CD8-positive, alpha-beta memory T cell (primary cell): ENCODE measurements at regions not wholly inside any gene's neighbourhood (a gene's known extent, or its start where the extent isn't known, plus 50 kb on each side); places are given as distances from the start of the nearest gene placed in this dataset.

ENCODE experiments used
- CTCF ChIA-PET: fragments of 350-600 bp; sonication (Branson Sonifier 250); formaldehyde crosslinking; loops from one replicate; lab custom pipeline; 2021; ENCODE audit warnings: antibody characterized with exemption; lab: Charles Lee
- POLR2A ChIA-PET: fragments of 350-600 bp; sonication (Branson Sonifier 250); formaldehyde crosslinking; loops from one replicate; lab custom pipeline; 2021; ENCODE audit warnings: antibody characterized with exemption; lab: Charles Lee
- DNase-seq, 5 donors: peaks; one replicate each; pipeline versions ENCODE4 v3.0.0 to v3.0.0-alpha.2; 2020 to 2022; ENCODE audit warnings: mixed read lengths in 1 of 5
- H3K27ac ChIP-seq: one replicate; pipeline ENCODE4 v1.7.0; 2013; ENCODE audit warnings: low read depth, mild to moderate bottlenecking, low read length, moderate library complexity
- H3K27me3 ChIP-seq: 2 replicates; pipeline ENCODE4 v1.7.0; 2013; ENCODE audit warnings: low read length, mild to moderate bottlenecking; ENCODE audit not compliant: insufficient read depth, poor library complexity, severe bottlenecking
- H3K36me3 ChIP-seq: 2 replicates; pipeline ENCODE4 v1.7.0; 2013; ENCODE audit warnings: mild to moderate bottlenecking, low read length, moderate library complexity; ENCODE audit not compliant: insufficient read depth
- H3K4me1 ChIP-seq: 2 replicates; pipeline ENCODE4 v1.7.0; 2013; ENCODE audit warnings: mild to moderate bottlenecking, low read length, moderate library complexity; ENCODE audit not compliant: insufficient read depth
- H3K4me3 ChIP-seq: 2 replicates; pipeline ENCODE4 v1.7.0; 2013; ENCODE audit warnings: mild to moderate bottlenecking, low read length
- H3K9me3 ChIP-seq: 2 replicates; pipeline ENCODE4 v1.7.0; 2013; ENCODE audit warnings: mild to moderate bottlenecking, low read length
- H3K27ac Mint-ChIP-seq, 8 donors: one replicate each; pipeline ENCODE4 v1.8.0; 2020 to 2021; ENCODE audit warnings: mixed read lengths in 8 of 8, mild to moderate bottlenecking in 6 of 8, inconsistent platforms in 3 of 8, moderate library complexity in 3 of 8
- H3K27me3 Mint-ChIP-seq, 2 donors: one replicate each; pipeline ENCODE4 v1.8.0; 2020 to 2021; ENCODE audit warnings: mixed read lengths in 2 of 2, mild to moderate bottlenecking in 1 of 2, moderate library complexity in 1 of 2
- H3K36me3 Mint-ChIP-seq, 3 donors: one replicate each; pipeline ENCODE4 v1.8.0; 2020 to 2021; ENCODE audit warnings: mixed read lengths in 3 of 3, inconsistent platforms in 1 of 3, mild to moderate bottlenecking in 1 of 3
- H3K4me1 Mint-ChIP-seq, 3 donors: one replicate each; pipeline ENCODE4 v1.8.0; 2020 to 2021; ENCODE audit warnings: mixed read lengths in 3 of 3, inconsistent platforms in 1 of 3, mild to moderate bottlenecking in 1 of 3
- H3K4me3 Mint-ChIP-seq, 7 donors: one replicate each; pipeline ENCODE4 v1.8.0; 2020 to 2021; ENCODE audit warnings: mixed read lengths in 7 of 7, mild to moderate bottlenecking in 6 of 7, moderate library complexity in 4 of 7, inconsistent platforms in 2 of 7
- H3K9me3 Mint-ChIP-seq, 5 donors: one replicate each; pipeline ENCODE4 v1.8.0; 2020 to 2022; ENCODE audit warnings: mixed read lengths in 5 of 5, mild to moderate bottlenecking in 3 of 5, moderate library complexity in 2 of 5, inconsistent platforms in 1 of 5

DNA sequence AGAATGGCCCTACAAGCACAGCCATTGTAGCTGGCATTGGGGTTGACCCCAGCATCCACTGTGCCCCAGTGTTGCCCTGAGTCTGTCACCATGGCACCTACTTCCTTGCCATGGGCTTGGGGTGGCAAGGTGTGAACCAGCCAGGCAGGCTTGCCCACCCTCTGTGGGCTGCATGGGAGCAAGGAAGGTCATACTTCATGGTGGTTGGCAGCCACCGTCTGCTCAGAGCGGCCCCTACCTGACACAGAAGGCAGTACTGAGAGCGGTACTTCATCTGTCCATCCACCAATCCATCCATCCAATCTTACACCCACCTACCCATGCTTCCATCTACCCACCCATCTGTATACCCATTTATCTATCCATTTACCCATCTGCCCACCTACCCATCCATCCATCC lies 160.1 kb downstream of the KIF26A start:
- peaks cover 0 to 2% (median 0%) of the 10 kb centered on the region in 3 donors for H3K36me3 Mint-ChIP-seq
- peak in 1 of 5 donors; percentile 7 for DNase-seq
- no peak overlapping the region for H3K4me3 ChIP-seq
- peaks cover 0 to 10% of the 10 kb centered on the region in 2 donors for H3K27me3 Mint-ChIP-seq
- H3K27ac ChIP-seq = no peak overlapping the region
- H3K27ac Mint-ChIP-seq = no peak overlapping the region
- H3K27me3 ChIP-seq = no peaks in the 10 kb centered on the region
- ChIA-PET CTCF (no interaction called here), POLR2A (no interaction called here)
- H3K9me3 Mint-ChIP-seq = peaks cover 0 to 7% (median 0%) of the 10 kb centered on the region in 5 donors
- H3K4me1 ChIP-seq = no peaks in the 10 kb centered on the region
- no peaks in the 10 kb centered on the region for H3K4me1 Mint-ChIP-seq
- no peaks in the 10 kb centered on the region for H3K9me3 ChIP-seq
- no peak overlapping the region for H3K4me3 Mint-ChIP-seq
- H3K36me3 ChIP-seq = no peaks in the 10 kb centered on the region

DNA sequence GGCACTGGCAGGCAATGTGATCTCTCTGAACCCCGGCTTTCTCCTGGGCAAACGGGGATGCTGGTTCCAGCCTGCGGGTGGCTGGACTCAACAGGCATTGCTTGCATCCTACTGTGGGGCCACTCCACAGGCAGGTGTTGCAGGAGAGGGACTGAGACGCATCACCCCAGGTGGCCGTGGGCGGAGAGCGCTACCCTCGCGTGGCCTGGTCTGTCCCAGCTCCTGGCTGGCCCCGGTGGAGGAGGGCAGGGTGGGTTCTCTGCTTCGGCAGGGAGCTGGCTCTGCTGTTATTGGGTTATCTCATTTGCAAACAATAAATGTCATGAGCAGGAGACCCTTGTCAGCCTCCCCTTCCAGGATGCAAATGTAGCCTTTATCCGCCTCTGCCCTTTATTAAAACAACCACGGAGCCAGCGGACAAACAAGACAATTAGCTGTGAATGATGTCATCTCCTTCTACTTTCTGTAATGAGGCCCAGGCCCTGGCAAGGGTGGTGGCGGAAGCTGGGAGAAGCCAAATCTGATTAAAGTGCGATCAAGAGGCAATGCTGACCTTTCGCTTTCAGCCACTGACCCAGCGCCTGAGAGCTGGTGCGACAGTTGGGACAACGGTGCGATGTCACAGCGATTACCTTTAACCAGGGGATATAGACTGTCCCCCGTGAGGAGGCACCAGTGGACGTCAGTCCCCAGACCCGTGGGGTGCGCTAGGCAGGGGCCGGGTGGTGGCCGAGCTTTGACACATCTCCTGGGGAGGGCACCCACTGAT lies 161.8 kb downstream of the KIF26A start:
- POLR2A ChIA-PET = no interaction called here
- H3K27ac Mint-ChIP-seq = no peak overlapping the region
- peaks cover 0 to 2% (median 0%) of the 10 kb centered on the region in 3 donors for H3K36me3 Mint-ChIP-seq
- CTCF ChIA-PET = no interaction called here
- Histone ChIP-seq H3K27me3 (no peaks in the 10 kb centered on the region), H3K9me3 (no peaks in the 10 kb centered on the region), H3K4me1 (no peaks in the 10 kb centered on the region), H3K4me3 (no peak overlapping the region), H3K27ac (no peak overlapping the region), H3K36me3 (no peaks in the 10 kb centered on the region)
- peaks cover 0 to 7% (median 0%) of the 10 kb centered on the region in 5 donors for H3K9me3 Mint-ChIP-seq
- H3K4me3 Mint-ChIP-seq = peak overlapping the region in 1 of 7 donors; percentile 48
- H3K27me3 Mint-ChIP-seq = peaks cover 0 to 3% of the 10 kb centered on the region in 2 donors
- H3K4me1 Mint-ChIP-seq = no peaks in the 10 kb centered on the region
- peak in 1 of 5 donors; percentile 38 for DNase-seq

GRCh38 chr14:104301731-104302460 lies 163.5 kb downstream of the KIF26A start:
- Mint-ChIP-seq H3K4me3 (peak overlapping the region in 1 of 7 donors; percentile 24), H3K27me3 (peaks cover 0 to 3% of the 10 kb centered on the region in 2 donors), H3K4me1 (no peaks in the 10 kb centered on the region), H3K27ac (no peak overlapping the region), H3K36me3 (peaks cover 0 to 2% (median 0%) of the 10 kb centered on the region in 3 donors), H3K9me3 (peaks cover 0 to 7% (median 0%) of the 10 kb centered on the region in 5 donors)
- ChIA-PET CTCF (no interaction called here), POLR2A (no interaction called here)
- Histone ChIP-seq H3K9me3 (no peaks in the 10 kb centered on the region), H3K27ac (no peak overlapping the region), H3K27me3 (no peaks in the 10 kb centered on the region), H3K4me1 (no peaks in the 10 kb centered on the region), H3K36me3 (no peaks in the 10 kb centered on the region), H3K4me3 (no peak overlapping the region)
- DNase-seq = peak in 1 of 5 donors; percentile 42

DNA sequence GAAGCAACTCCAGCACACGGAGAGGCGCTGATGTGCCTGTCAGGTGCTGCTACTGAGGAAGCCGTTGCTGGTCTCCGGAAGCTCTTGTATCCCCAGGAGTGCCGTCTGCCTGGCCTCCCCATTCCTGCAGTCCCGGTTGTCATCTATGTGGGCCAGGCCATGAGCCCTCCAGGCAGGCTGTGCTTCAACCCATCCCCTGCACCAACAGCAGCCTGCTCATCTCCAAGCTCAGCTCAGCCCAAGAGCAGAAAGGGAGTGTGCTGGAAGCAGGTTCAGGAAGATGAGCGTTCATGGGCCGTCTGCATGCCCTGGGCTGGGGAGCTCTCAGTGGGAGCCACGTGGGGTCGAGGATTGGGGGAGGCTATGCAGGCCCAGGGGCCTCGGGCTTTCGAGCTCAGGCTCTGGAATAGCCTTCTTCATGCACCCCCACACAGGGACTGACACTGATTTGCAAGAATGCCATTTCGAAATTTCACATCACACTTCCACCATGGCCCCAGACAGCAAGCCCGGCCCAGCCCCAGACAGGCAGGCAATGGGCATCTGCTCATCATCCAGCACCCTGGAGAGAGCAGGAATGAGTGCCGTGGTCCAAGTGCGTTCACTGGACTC lies 164.5 kb downstream of the KIF26A start:
- CTCF ChIA-PET = no interaction called here
- POLR2A ChIA-PET = no interaction called here
- H3K27ac Mint-ChIP-seq = no peak overlapping the region

GRCh38 chr14:104303705-104304425 lies 165.5 kb downstream of the KIF26A start:
- Mint-ChIP-seq H3K4me1 (no peaks in the 10 kb centered on the region), H3K4me3 (no peak overlapping the region), H3K27ac (no peak overlapping the region), H3K9me3 (peaks cover 0 to 7% (median 0%) of the 10 kb centered on the region in 5 donors), H3K27me3 (peaks cover 0 to 3% of the 10 kb centered on the region in 2 donors), H3K36me3 (peaks cover 0 to 2% (median 0%) of the 10 kb centered on the region in 3 donors)
- no peaks in the 10 kb centered on the region for H3K9me3 ChIP-seq
- H3K4me3 ChIP-seq = no peak overlapping the region
- peak in 1 of 5 donors; percentile 40 for DNase-seq
- POLR2A ChIA-PET = no interaction called here
- CTCF ChIA-PET = no interaction called here
- no peak overlapping the region for H3K27ac ChIP-seq
- no peaks in the 10 kb centered on the region for H3K27me3 ChIP-seq
- H3K36me3 ChIP-seq = no peaks in the 10 kb centered on the region
- H3K4me1 ChIP-seq = no peaks in the 10 kb centered on the region

More for the DNA sequence above, 164.5 kb downstream of the KIF26A start:
- Mint-ChIP-seq H3K4me3 (peak overlapping the region in 1 of 7 donors; percentile 23), H3K27me3 (peaks cover 0 to 3% of the 10 kb centered on the region in 2 donors), H3K36me3 (peaks cover 0 to 2% (median 0%) of the 10 kb centered on the region in 3 donors), H3K4me1 (no peaks in the 10 kb centered on the region), H3K9me3 (peaks cover 0 to 7% (median 0%) of the 10 kb centered on the region in 5 donors)
- H3K4me1 ChIP-seq = no peaks in the 10 kb centered on the region
- DNase-seq = peak in 1 of 5 donors; percentile 38
- no peaks in the 10 kb centered on the region for H3K36me3 ChIP-seq
- no peak overlapping the region for H3K27ac ChIP-seq
- no peaks in the 10 kb centered on the region for H3K27me3 ChIP-seq
- no peak overlapping the region for H3K4me3 ChIP-seq
- H3K9me3 ChIP-seq = no peaks in the 10 kb centered on the region

DNA sequence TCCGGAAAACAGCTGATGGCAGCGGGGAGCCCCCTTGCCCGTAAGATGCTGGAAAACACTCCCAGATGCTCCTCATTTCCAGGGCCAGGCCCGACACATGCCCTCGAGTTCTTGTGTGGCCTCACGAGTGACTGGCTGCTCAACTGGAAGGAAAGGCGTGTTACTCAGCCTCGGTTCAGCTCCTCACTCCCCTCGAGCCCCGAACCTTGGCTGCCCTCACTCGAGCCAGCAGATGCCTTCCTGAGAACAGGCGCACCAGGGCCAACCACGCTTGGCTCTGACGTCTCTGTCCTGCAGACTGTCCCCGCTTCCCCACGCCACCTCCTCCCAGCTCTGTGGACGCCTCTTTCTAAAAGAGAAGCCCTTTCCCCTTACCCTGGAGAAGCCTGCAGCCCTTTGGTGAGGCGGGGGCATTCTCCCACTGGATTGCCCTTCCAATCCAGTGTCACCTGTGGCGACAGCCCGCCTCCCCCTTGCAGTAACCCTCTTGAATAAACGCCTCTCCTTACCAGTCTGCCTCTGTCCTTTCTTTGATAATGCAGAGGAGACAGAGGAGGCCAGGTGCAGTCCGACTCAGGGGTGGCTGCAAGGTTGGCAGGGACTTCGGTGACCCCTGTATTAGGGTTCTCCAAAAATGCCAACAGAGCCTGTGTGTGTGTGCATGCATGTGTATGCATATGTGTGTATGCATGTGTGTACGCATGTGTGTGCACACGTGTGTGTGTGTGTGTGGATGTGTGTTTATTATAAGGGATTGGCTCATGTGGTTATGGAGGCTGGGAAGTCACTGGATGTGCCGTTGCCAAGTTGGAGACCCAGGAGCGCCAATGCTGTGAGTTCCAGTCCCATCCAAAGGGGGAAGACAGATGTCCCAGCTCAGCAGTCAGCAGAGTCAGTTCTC lies 166.3 kb downstream of the KIF26A start:
- Mint-ChIP-seq H3K4me3 (no peak overlapping the region), H3K27ac (peak overlapping the region in 1 of 8 donors; percentile 61)

More for the DNA sequence above, 166.3 kb downstream of the KIF26A start:
- POLR2A ChIA-PET = no interaction called here
- peak in 1 of 5 donors; percentile 33 for DNase-seq
- H3K9me3 Mint-ChIP-seq = peaks cover 0 to 7% (median 0%) of the 10 kb centered on the region in 5 donors
- no peaks in the 10 kb centered on the region for H3K27me3 ChIP-seq
- H3K27me3 Mint-ChIP-seq = peaks cover 0 to 3% of the 10 kb centered on the region in 2 donors
- H3K36me3 ChIP-seq = no peaks in the 10 kb centered on the region
- peaks cover 0 to 2% (median 0%) of the 10 kb centered on the region in 3 donors for H3K36me3 Mint-ChIP-seq
- no peak overlapping the region for H3K27ac ChIP-seq
- H3K9me3 ChIP-seq = no peaks in the 10 kb centered on the region
- CTCF ChIA-PET = no interaction called here
- H3K4me1 ChIP-seq = no peaks in the 10 kb centered on the region
- no peaks in the 10 kb centered on the region for H3K4me1 Mint-ChIP-seq
- H3K4me3 ChIP-seq = no peak overlapping the region
